ENCODE measurements at regions not wholly inside any gene's neighbourhood (a gene's known extent, or its start where the extent isn't known, plus 50 kb on each side); places are given as distances from the start of the nearest gene placed in this dataset.

DNA sequence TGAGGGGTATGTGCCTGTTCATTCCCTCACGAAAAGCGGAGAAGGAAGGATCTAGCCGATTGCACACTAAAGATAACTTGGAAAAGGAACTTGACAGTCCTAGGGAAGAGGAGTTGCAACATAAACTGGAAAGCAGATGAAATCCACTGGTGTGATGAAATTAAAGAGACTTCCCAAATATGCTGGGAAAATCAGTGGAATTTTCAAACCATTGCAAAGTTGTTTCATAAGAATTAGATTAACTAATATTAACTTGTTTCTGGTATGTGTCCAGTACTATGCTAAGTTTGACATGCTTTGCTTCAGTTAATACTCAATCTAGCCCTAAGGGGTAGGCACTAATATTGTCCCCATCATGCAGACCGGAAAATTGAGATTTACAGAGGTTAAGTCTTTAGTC lies 222.7 kb downstream of the IKZF2 start:
- Histone ChIP-seq H3K9me3 (no peaks in the 10 kb centered on the region), H3K4me1 (no peaks in the 10 kb centered on the region), H3K4me3 (no peak overlapping the region), H3K27ac (no peak overlapping the region), H3K27me3 (no peaks in the 10 kb centered on the region), H3K36me3 (no peaks in the 10 kb centered on the region)
- intact Hi-C loops (cut with DNase I; ENCODE audit: low total_unique reads) (no loop called here), in situ Hi-C loops (cut with MboI; ENCODE audit: low pct_ligation_motif_present in 1 of 4, low pct_unique_long_range_greater_than_20kb in 1 of 4, low sequenced_read_pairs in 3 of 4) (loop anchor here in 1 of 4 donors (25.0 kb wide), 1 partner anchor 91 kb away; no protein-coding TSS in a partner anchor)
- TF ChIP-seq EP300 (IDR thresholded peaks at IDR 0.05; ENCODE audit: low read depth) (no peak), POLR2AphosphoS5 (IDR thresholded peaks at IDR 0.05) (no peak), POLR2A (IDR thresholded peaks at IDR 0.05) (no peak)
- TF ChIP-seq, protein P1, sequence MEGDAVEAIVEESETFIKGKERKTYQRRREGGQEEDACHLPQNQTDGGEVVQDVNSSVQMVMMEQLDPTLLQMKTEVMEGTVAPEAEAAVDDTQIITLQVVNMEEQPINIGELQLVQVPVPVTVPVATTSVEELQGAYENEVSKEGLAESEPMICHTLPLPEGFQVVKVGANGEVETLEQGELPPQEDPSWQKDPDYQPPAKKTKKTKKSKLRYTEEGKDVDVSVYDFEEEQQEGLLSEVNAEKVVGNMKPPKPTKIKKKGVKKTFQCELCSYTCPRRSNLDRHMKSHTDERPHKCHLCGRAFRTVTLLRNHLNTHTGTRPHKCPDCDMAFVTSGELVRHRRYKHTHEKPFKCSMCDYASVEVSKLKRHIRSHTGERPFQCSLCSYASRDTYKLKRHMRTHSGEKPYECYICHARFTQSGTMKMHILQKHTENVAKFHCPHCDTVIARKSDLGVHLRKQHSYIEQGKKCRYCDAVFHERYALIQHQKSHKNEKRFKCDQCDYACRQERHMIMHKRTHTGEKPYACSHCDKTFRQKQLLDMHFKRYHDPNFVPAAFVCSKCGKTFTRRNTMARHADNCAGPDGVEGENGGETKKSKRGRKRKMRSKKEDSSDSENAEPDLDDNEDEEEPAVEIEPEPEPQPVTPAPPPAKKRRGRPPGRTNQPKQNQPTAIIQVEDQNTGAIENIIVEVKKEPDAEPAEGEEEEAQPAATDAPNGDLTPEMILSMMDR (IDR thresholded peaks at IDR 0.05): no peak
- 84 to 86% methylated on average over 4 of the region's 4 CpGs for WGBS, 2 donors (ENCODE audit: low coverage in 1 of 2)
- no peak for DNase-seq

DNA sequence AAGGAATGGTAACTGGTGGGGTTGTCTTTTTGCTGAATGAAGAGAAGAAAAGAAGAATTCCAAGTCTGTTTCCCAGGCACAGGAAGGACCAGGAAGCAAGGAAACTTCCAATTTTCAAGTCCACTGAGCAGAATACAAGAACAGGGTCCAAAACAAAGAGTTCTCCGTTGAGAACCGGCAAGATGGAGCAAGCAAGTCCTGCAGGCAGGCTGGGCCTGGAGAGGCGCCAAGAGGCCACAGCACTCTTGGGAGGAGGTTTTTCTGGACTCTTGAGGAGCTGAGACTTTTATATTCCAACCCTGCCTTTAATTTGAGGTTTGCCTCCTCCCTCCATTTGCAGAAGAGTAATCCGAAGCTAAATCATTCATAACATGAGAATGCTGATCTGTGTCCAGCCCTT lies 224.5 kb downstream of the IKZF2 start:
- DNase-seq: no peak

DNA sequence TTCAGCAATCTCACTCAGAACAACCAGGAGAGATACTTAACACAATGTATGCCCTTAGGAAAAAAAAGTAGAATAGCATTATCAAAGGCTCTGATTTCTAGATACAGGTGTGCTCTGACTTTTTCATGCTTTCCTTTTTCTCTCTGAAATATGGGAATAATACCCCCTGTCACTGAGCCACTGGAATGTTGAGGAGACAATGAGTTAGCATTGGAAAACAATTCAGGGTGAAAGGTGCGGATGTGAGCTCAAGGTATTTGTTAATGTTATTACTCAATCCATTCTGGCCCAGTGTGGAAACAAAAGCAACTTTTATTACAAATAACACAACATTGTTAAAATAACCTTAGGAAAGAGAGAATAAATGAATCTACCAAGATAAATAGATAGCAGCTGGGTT lies 228.0 kb downstream of the IKZF2 start:
- intact Hi-C loops (cut with DNase I; ENCODE audit: low total_unique reads): no loop called here
- in situ Hi-C loops (cut with MboI; ENCODE audit: low pct_ligation_motif_present in 1 of 4, low pct_unique_long_range_greater_than_20kb in 1 of 4, low sequenced_read_pairs in 3 of 4): no loop called here
- no peaks in the 10 kb centered on the region for H3K36me3 ChIP-seq
- H3K4me3 ChIP-seq: no peak overlapping the region
- no peak overlapping the region for H3K27ac ChIP-seq
- no peak for DNase-seq
- no peak for TF ChIP-seq POLR2A (IDR thresholded peaks at IDR 0.05)
- TF ChIP-seq, protein P1 (IDR thresholded peaks at IDR 0.05): no peak
- TF ChIP-seq POLR2AphosphoS5 (IDR thresholded peaks at IDR 0.05): no peak
- TF ChIP-seq EP300 (IDR thresholded peaks at IDR 0.05; ENCODE audit: low read depth): no peak
- H3K9me3 ChIP-seq: no peaks in the 10 kb centered on the region
- H3K4me1 ChIP-seq: peaks cover 0 to 7% (median 3%) of the 10 kb centered on the region in 4 donors
- H3K27me3 ChIP-seq: no peaks in the 10 kb centered on the region
- WGBS, 2 donors (ENCODE audit: low coverage in 1 of 2): 88 to 90% methylated on average over 1 of the region's 1 CpG

More for the DNA sequence above, 224.5 kb downstream of the IKZF2 start:
- H3K36me3 ChIP-seq: no peaks in the 10 kb centered on the region
- H3K27me3 ChIP-seq: no peaks in the 10 kb centered on the region
- in situ Hi-C loops (cut with MboI; ENCODE audit: low pct_ligation_motif_present in 1 of 4, low pct_unique_long_range_greater_than_20kb in 1 of 4, low sequenced_read_pairs in 3 of 4): loop anchor here in 1 of 4 donors (25.0 kb wide), 1 partner anchor 90 kb away; no protein-coding TSS in a partner anchor
- H3K27ac ChIP-seq: no peak overlapping the region
- H3K4me1 ChIP-seq: no peaks in the 10 kb centered on the region
- intact Hi-C loops (cut with DNase I; ENCODE audit: low total_unique reads): no loop called here
- TF ChIP-seq EP300 (IDR thresholded peaks at IDR 0.05; ENCODE audit: low read depth) (no peak), POLR2AphosphoS5 (IDR thresholded peaks at IDR 0.05) (no peak), POLR2A (IDR thresholded peaks at IDR 0.05) (no peak)
- TF ChIP-seq, protein P1 (IDR thresholded peaks at IDR 0.05): no peak
- no peak overlapping the region for H3K4me3 ChIP-seq
- 81 to 83% methylated on average over 4 of the region's 4 CpGs for WGBS, 2 donors (ENCODE audit: low coverage in 1 of 2)
- H3K9me3 ChIP-seq: no peaks in the 10 kb centered on the region

DNA sequence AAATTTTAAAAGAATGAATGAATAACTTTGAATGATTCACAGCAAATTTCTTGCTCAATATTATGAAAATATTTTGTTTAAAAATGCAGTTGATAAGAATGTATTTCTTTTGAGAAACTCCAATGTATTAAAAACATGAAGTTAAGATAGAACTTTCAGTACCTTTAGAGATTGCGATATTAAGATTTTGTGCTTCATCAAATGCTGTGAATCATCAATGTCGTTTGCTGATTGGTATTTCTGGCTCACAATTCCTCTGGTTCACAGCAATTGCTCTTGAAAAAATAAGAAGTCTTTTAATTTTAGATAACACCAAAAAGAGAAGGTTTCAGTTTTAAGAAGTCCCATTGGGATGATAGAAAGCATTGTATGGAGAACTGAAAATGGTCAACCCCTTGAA lies 228.7 kb downstream of the IKZF2 start:
- Histone ChIP-seq H3K27ac (no peak overlapping the region), H3K36me3 (no peaks in the 10 kb centered on the region), H3K4me1 (peaks cover 0 to 7% (median 3%) of the 10 kb centered on the region in 4 donors), H3K27me3 (no peaks in the 10 kb centered on the region), H3K4me3 (no peak overlapping the region), H3K9me3 (no peaks in the 10 kb centered on the region)
- in situ Hi-C loops (cut with MboI; ENCODE audit: low pct_ligation_motif_present in 1 of 4, low pct_unique_long_range_greater_than_20kb in 1 of 4, low sequenced_read_pairs in 3 of 4) (no loop called here), intact Hi-C loops (cut with DNase I; ENCODE audit: low total_unique reads) (no loop called here)
- TF ChIP-seq POLR2AphosphoS5 (IDR thresholded peaks at IDR 0.05) (no peak), EP300 (IDR thresholded peaks at IDR 0.05; ENCODE audit: low read depth) (no peak), POLR2A (IDR thresholded peaks at IDR 0.05) (no peak)
- TF ChIP-seq, protein P1 (IDR thresholded peaks at IDR 0.05): no peak
- 86 to 88% methylated on average over 2 of the region's 2 CpGs for WGBS, 2 donors (ENCODE audit: low coverage in 1 of 2)
- DNase-seq: no peak

Measured in transverse colon (tissue), 4 donors.